Non-pigmented ciliary epithelial cell (primary cell): ENCODE measurements at regions not wholly inside any gene's neighbourhood (a gene's known extent, or its start where the extent isn't known, plus 50 kb on each side); places are given as distances from the start of the nearest gene placed in this dataset.
A peak's percentile ranks its signal among the peaks of the same experiment; 100 is the strongest.

Experiments
- DNase-seq: peaks from one replicate; pipeline ENCODE4 v3.0.0-alpha.2; 2010; ENCODE audit warnings: low read depth

- no peak for DNase-seq
Measured at GRCh38 chr2:228705318-228705717, 523.8 kb upstream of the SPHKAP start.

GRCh38 chr2:228703152-228703551, 521.7 kb upstream of the SPHKAP start:
- no peak for DNase-seq

GRCh38 chr2:228701506-228701905, 520.0 kb upstream of the SPHKAP start:
- no peak for DNase-seq

GRCh38 chr2:228700638-228701037, 519.2 kb upstream of the SPHKAP start:
- DNase-seq = peak; percentile 67

- DNase-seq = no peak
Measured at GRCh38 chr2:228699888-228700287, 518.4 kb upstream of the SPHKAP start.

- DNase-seq = no peak
Measured at GRCh38 chr2:228699400-228699799, 517.9 kb upstream of the SPHKAP start.

GRCh38 chr2:228698963-228699362, 517.5 kb upstream of the SPHKAP start:
- no peak for DNase-seq

- no peak for DNase-seq
Measured at GRCh38 chr2:228697456-228697855, 516.0 kb upstream of the SPHKAP start.

- no peak for DNase-seq
Measured at GRCh38 chr2:228690681-228691080, 509.2 kb upstream of the SPHKAP start.

GRCh38 chr2:228689053-228689452, 507.6 kb upstream of the SPHKAP start:
- no peak for DNase-seq

GRCh38 chr2:228688007-228688645, 506.6 kb upstream of the SPHKAP start:
- peak; percentile 34 for DNase-seq

- DNase-seq = no peak
Measured at GRCh38 chr2:228681979-228682378, 500.5 kb upstream of the SPHKAP start.

- DNase-seq = no peak
Measured at GRCh38 chr2:228681426-228681825, 499.9 kb upstream of the SPHKAP start.

- DNase-seq = no peak
Measured at GRCh38 chr2:228678110-228678509, 496.6 kb upstream of the SPHKAP start.

GRCh38 chr2:228675646-228676045, 494.2 kb upstream of the SPHKAP start:
- no peak for DNase-seq

- DNase-seq = no peak
Measured at GRCh38 chr2:228675091-228675490, 493.6 kb upstream of the SPHKAP start.

GRCh38 chr2:228673876-228674554, 492.5 kb upstream of the SPHKAP start:
- no peak for DNase-seq

- DNase-seq = no peak
Measured at GRCh38 chr2:228669690-228670089, 488.2 kb upstream of the SPHKAP start.

- no peak for DNase-seq
Measured at GRCh38 chr2:228665232-228665631, 483.7 kb upstream of the SPHKAP start.

GRCh38 chr2:228658998-228659397, 477.5 kb upstream of the SPHKAP start:
- peak; percentile 83 for DNase-seq

GRCh38 chr2:228657807-228658402, 476.4 kb upstream of the SPHKAP start:
- DNase-seq = no peak

GRCh38 chr2:228655331-228655730, 473.8 kb upstream of the SPHKAP start:
- DNase-seq = no peak

- no peak for DNase-seq
Measured at GRCh38 chr2:228654707-228655106, 473.2 kb upstream of the SPHKAP start.

GRCh38 chr2:228653884-228654283, 472.4 kb upstream of the SPHKAP start:
- no peak for DNase-seq
